ENCODE measurements at regions not wholly inside any gene's neighbourhood (a gene's known extent, or its start where the extent isn't known, plus 50 kb on each side); places are given as distances from the start of the nearest gene placed in this dataset.

DNA sequence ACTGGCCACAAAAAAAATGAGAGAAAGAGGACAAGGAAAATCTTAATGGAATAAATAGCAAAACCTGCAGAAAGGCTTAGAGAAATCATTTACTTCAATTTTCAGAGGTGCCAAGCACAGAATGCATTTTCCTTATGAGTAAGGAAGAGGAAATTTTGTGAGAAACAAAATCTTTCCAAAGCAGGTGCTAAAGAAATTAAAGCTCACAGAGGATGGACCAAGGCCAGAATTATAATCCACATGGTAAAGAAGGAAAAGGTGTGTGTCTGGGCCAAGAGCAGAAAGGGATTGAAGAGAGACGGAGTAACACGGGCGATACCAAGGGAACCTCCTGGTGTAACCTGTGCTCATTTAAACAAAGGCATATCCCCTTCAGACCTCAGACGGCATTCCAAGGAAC is 340.0 kb upstream of the NFIA start:
- intact Hi-C loops (cut with DNase I): no loop called here
- TF ChIP-seq, protein P1, sequence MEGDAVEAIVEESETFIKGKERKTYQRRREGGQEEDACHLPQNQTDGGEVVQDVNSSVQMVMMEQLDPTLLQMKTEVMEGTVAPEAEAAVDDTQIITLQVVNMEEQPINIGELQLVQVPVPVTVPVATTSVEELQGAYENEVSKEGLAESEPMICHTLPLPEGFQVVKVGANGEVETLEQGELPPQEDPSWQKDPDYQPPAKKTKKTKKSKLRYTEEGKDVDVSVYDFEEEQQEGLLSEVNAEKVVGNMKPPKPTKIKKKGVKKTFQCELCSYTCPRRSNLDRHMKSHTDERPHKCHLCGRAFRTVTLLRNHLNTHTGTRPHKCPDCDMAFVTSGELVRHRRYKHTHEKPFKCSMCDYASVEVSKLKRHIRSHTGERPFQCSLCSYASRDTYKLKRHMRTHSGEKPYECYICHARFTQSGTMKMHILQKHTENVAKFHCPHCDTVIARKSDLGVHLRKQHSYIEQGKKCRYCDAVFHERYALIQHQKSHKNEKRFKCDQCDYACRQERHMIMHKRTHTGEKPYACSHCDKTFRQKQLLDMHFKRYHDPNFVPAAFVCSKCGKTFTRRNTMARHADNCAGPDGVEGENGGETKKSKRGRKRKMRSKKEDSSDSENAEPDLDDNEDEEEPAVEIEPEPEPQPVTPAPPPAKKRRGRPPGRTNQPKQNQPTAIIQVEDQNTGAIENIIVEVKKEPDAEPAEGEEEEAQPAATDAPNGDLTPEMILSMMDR (IDR thresholded peaks at IDR 0.05): no peak

DNA sequence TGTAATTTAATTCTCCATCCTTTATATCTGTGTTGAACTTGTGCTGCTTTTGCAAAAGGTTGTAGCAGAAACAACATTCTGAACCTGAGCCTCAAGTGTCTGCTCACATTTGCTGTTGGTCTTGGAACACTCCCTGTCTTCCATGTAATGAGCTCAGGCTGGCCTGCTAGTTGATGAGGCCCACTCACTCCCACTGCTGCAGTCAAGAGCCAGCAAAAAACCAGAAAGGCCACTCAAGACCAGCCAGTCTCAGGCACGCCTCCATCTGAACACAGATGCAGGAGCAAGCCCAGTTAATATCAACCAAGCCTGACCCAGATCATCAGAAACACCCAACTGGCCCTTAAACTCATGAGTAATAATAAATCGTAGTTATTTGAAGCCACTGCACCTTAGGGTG is 342.2 kb upstream of the NFIA start:
- Histone ChIP-seq H3K27me3 (no peaks in the 10 kb centered on the region), H3K4me1 (no peaks in the 10 kb centered on the region), H3K36me3 (no peaks in the 10 kb centered on the region), H3K4me3 (no peak overlapping the region), H3K9me3 (no peaks in the 10 kb centered on the region), H3K27ac (no peak overlapping the region)
- no peak for ATAC-seq
- no peak for DNase-seq
- intact Hi-C loops (cut with DNase I): no loop called here
- TF ChIP-seq, protein P1 (IDR thresholded peaks at IDR 0.05): no peak

More for the DNA sequence above, 340.0 kb upstream of the NFIA start:
- Histone ChIP-seq H3K4me1 (no peaks in the 10 kb centered on the region), H3K27ac (no peak overlapping the region), H3K9me3 (no peaks in the 10 kb centered on the region), H3K4me3 (no peak overlapping the region), H3K27me3 (no peaks in the 10 kb centered on the region), H3K36me3 (no peaks in the 10 kb centered on the region)
- DNase-seq (no peak), ATAC-seq (no peak)

DNA sequence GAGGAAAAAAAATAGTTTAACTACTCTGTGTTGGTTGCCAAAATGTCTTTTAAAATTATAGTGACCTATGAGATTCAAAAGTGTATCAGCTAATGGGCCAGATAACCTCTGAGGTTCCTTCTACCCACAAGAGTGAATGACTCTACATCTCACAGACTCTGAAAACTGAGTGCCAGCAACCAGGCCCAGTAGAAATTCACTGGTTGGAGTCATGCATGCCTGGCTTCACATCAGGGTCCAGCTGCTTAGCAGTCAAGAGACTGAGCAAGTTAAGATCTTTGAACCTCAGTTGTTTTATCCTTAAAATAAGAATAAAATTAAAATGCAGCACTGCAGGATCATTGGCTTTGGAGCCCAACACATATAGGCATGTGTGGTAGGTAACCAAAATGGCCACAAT is 342.6 kb upstream of the NFIA start:
- TF ChIP-seq, protein P1 (IDR thresholded peaks at IDR 0.05): no peak

DNA sequence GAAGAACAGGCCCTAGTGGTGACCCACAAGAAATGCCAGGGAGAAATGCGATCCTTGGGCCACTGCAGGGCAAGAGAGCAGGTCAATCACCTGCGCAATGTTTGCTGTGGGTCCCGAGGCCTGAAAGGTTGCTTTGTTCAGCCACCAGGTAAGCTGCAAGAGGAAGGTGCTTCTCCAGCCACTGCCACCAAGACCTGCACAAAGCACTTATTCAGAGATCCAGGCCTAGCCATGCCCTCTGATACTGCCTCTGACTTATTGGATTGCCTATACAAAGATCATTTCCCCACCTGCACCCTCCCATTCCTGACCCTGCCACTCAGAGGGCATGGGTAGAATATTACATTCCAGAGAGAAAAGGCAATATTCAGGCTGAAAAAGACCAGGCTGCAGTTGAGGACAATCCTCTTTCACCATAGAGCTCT is 349.4 kb upstream of the NFIA start:
- H3K4me3 ChIP-seq: no peak overlapping the region
- no peaks in the 10 kb centered on the region for H3K4me1 ChIP-seq
- DNase-seq: no peak
- no peak for ATAC-seq
- no peaks in the 10 kb centered on the region for H3K9me3 ChIP-seq
- H3K27ac ChIP-seq: no peak overlapping the region
- TF ChIP-seq, protein P1 (IDR thresholded peaks at IDR 0.05): no peak
- intact Hi-C loops (cut with DNase I): no loop called here
- no peaks in the 10 kb centered on the region for H3K36me3 ChIP-seq
- H3K27me3 ChIP-seq: no peaks in the 10 kb centered on the region

More for the DNA sequence above, 342.6 kb upstream of the NFIA start:
- intact Hi-C loops (cut with DNase I): no loop called here
- Histone ChIP-seq H3K27ac (no peak overlapping the region), H3K4me3 (no peak overlapping the region), H3K9me3 (no peaks in the 10 kb centered on the region), H3K27me3 (no peaks in the 10 kb centered on the region), H3K36me3 (no peaks in the 10 kb centered on the region), H3K4me1 (no peaks in the 10 kb centered on the region)
- DNase-seq: no peak
- ATAC-seq: no peak

DNA sequence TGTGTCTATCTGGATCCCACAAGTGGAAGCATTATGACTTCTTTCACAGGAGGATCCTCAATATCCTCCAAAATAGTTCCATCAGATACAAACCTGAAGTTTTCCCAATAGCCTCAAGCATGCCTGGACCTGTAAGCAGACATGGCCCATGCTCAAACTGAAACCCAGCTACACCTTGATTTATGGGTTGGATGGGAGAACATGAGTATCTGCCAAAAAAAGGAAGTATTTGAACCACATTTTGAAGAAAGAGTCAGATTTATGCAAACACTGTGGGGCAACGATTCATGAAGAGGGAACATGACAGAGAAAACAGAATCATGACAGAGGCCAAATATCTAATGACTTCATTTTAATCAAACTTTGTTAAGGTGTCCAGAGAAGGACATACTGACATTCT is 351.0 kb upstream of the NFIA start:
- DNase-seq (no peak), ATAC-seq (no peak)
- intact Hi-C loops (cut with DNase I): no loop called here
- TF ChIP-seq, protein P1 (IDR thresholded peaks at IDR 0.05): no peak
- Histone ChIP-seq H3K36me3 (no peaks in the 10 kb centered on the region), H3K27ac (no peak overlapping the region), H3K9me3 (no peaks in the 10 kb centered on the region), H3K27me3 (no peaks in the 10 kb centered on the region), H3K4me3 (no peak overlapping the region), H3K4me1 (no peaks in the 10 kb centered on the region)

DNA sequence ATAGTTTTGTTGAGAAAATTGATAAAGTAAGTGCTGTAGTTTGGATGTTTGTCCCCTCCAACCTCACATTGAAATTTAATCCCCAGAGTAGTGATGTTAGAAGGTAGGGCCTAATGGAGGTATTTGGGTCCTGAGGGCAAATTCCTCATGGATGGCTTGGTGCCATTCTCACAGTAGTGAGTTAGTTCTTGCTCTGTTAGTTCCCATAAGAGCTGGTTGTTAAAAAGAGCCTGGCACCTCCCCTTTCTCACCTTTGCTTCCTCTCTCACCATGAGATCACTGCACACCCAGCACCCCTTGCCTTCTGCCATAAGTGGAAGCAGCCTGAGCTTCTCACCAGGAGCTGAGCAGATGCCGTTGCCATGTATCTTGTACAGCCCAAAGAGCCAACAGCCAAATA is 354.8 kb upstream of the NFIA start:
- no peak overlapping the region for H3K4me3 ChIP-seq
- TF ChIP-seq, protein P1 (IDR thresholded peaks at IDR 0.05): no peak
- no peak for DNase-seq
- intact Hi-C loops (cut with DNase I): no loop called here
- no peaks in the 10 kb centered on the region for H3K4me1 ChIP-seq
- no peaks in the 10 kb centered on the region for H3K9me3 ChIP-seq
- no peaks in the 10 kb centered on the region for H3K27me3 ChIP-seq
- no peak overlapping the region for H3K27ac ChIP-seq
- no peaks in the 10 kb centered on the region for H3K36me3 ChIP-seq
- no peak for ATAC-seq
